ENCODE measurements at regions not wholly inside any gene's neighbourhood (a gene's known extent, or its start where the extent isn't known, plus 50 kb on each side); places are given as distances from the start of the nearest gene placed in this dataset.
"Not testable (repeated sequence)": the region's sequence is repeated elsewhere in the genome, so short reads cannot be mapped to it uniquely, and the experiment has no call there.

DNA sequence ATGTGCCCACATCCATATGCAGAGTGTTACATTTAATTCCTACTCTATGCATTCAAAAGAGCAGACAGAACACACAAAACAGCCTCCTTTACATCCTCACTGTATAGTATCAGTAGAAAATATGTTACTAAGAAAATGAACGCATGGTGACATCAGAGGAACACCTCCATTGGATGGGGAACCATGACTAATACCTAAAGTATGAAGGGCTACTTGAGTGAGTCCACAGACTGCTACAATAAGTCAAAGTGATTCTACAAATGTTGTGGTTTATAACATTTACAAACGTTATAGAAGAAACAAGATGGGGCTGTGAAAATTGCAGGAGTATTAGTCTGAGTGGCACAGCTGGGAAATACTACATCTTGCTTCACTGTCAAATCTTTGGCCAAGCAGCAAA is 1830.9 kb upstream of the PIK3C3 start:
- Histone ChIP-seq H3K9me3 (no peaks in the 10 kb centered on the region), H3K4me1 (no peaks in the 10 kb centered on the region), H3K27ac (no peak overlapping the region), H3K36me3 (no peaks in the 10 kb centered on the region), H3K27me3 (no peaks in the 10 kb centered on the region), H3K4me3 (no peak overlapping the region)
- TF ChIP-seq POLR2AphosphoS5 (IDR thresholded peaks at IDR 0.05) = no peak
- no peak for TF ChIP-seq POLR2A (IDR thresholded peaks at IDR 0.05)
- no peak for TF ChIP-seq EP300 (IDR thresholded peaks at IDR 0.05)
- TF ChIP-seq, protein P1, sequence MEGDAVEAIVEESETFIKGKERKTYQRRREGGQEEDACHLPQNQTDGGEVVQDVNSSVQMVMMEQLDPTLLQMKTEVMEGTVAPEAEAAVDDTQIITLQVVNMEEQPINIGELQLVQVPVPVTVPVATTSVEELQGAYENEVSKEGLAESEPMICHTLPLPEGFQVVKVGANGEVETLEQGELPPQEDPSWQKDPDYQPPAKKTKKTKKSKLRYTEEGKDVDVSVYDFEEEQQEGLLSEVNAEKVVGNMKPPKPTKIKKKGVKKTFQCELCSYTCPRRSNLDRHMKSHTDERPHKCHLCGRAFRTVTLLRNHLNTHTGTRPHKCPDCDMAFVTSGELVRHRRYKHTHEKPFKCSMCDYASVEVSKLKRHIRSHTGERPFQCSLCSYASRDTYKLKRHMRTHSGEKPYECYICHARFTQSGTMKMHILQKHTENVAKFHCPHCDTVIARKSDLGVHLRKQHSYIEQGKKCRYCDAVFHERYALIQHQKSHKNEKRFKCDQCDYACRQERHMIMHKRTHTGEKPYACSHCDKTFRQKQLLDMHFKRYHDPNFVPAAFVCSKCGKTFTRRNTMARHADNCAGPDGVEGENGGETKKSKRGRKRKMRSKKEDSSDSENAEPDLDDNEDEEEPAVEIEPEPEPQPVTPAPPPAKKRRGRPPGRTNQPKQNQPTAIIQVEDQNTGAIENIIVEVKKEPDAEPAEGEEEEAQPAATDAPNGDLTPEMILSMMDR (IDR thresholded peaks at IDR 0.05) = no peak
- 68% methylated on average over 2 of the region's 2 CpGs for WGBS
- no peak for DNase-seq (ENCODE audit: low spot score in 2 of 2)

DNA sequence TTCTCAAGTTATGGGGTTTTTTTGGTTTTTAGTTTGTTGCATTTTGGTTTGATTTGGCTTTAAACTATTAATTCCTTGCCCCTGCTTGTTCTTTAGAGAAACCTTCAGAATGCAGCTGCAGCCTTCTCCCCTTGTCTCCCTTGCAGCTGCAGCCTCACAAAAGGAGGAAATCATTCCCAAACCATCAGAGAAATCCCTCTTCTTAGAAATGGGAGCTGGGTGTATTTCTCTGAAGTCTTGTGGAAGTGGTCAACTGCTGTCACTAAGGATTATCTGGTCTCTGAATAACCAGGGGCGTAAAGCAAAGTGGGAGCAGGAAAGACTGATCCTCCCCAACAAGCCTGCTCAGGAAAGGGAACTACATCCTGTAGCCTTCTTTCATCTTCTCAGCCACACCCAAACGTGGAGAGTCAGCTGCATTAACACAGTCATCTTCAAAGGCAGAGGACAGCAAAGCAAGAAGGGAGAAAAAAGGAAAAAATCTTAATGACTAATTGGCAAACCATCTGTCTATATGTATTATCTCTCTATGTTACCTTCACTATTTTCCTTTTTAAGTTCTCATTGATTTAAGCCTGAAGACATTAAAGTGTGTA is 1834.1 kb upstream of the PIK3C3 start:
- DNase-seq (ENCODE audit: low spot score in 2 of 2) = no peak
- H3K9me3 ChIP-seq = no peaks in the 10 kb centered on the region
- H3K27ac ChIP-seq = no peak overlapping the region
- WGBS = 23% methylated on average over 2 of the region's 2 CpGs
- no peaks in the 10 kb centered on the region for H3K36me3 ChIP-seq
- no peak for TF ChIP-seq POLR2A (IDR thresholded peaks at IDR 0.05)
- TF ChIP-seq, protein P1 (IDR thresholded peaks at IDR 0.05) = no peak
- TF ChIP-seq POLR2AphosphoS5 (IDR thresholded peaks at IDR 0.05) = no peak
- H3K4me3 ChIP-seq = no peak overlapping the region
- H3K4me1 ChIP-seq = no peaks in the 10 kb centered on the region
- no peaks in the 10 kb centered on the region for H3K27me3 ChIP-seq

DNA sequence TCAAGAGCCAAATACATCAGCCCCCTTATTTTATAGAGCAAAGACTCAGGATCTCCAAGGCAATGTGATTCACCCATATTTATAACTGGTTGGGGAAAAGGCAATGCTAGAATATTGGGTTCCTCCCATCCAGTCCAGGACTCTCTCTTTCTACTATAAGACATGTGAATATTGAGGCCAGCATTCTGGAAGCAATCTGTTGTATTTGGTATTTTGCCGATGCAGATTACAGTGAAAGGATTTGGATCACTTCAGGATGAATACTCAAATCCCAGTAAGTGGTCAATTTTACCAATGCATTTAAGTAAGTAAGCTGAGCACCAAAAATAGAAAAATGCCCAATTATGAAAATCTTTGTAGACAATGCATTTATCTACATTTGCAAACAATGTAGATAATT is 1834.7 kb upstream of the PIK3C3 start:
- WGBS = 58% methylated on average over 1 of the region's 1 CpG
- TF ChIP-seq, protein P1 (IDR thresholded peaks at IDR 0.05) = no peak
- TF ChIP-seq POLR2A (IDR thresholded peaks at IDR 0.05) (no peak), EP300 (IDR thresholded peaks at IDR 0.05) (no peak), POLR2AphosphoS5 (IDR thresholded peaks at IDR 0.05) (no peak)
- Histone ChIP-seq H3K36me3 (no peaks in the 10 kb centered on the region), H3K27me3 (no peaks in the 10 kb centered on the region), H3K4me1 (no peaks in the 10 kb centered on the region), H3K4me3 (no peak overlapping the region), H3K9me3 (no peaks in the 10 kb centered on the region), H3K27ac (no peak overlapping the region)
- DNase-seq (ENCODE audit: low spot score in 2 of 2) = no peak

DNA sequence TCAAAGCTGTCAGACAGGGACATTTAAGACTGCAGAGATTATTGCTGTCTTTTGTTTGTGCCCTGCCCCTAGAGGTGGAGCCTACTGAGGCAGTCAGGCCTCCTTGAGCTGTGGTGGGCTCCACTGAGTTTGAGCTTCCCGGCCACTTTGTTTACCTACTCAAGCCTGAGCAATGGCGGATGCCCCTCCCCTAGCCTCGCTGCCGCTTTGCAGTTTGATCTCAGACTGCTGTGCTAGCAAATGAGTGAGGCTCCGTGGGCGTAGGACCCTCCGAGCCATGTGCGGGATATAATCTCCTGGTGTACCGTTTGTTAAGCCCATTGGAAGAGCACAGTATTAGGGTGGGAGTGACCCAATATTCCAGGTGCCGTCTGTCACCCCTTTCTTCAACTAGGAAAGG is 1835.5 kb upstream of the PIK3C3 start:
- WGBS = 93% methylated on average over 6 of the region's 10 CpGs
- not testable (repeated sequence) for H3K4me3 ChIP-seq, H3K4me1 ChIP-seq

DNA sequence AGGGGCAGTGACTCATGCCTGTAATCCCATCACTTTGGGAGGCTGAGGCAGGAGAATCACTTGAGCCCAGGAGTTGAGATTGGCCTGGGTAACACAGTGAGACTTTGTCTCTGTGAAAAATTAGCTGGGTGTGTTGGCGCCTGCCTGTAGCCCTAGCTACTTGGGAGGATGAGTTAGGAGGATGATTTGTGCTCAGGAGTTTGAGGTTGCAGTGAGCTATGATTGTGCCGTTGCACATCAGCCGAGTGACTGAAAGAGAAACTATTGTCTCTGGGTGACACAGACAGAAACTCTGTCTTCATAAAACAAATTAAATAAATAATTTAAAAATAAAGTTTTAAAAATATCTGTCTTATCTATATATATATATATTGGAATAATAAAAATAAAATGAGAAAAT is 1844.6 kb upstream of the PIK3C3 start:
- TF ChIP-seq POLR2A (IDR thresholded peaks at IDR 0.05) (no peak), POLR2AphosphoS5 (IDR thresholded peaks at IDR 0.05) (no peak), EP300 (IDR thresholded peaks at IDR 0.05) (no peak)
- TF ChIP-seq, protein P1 (IDR thresholded peaks at IDR 0.05) = no peak
- Histone ChIP-seq H3K9me3 (no peaks in the 10 kb centered on the region), H3K36me3 (no peaks in the 10 kb centered on the region), H3K4me1 (no peaks in the 10 kb centered on the region), H3K27me3 (no peaks in the 10 kb centered on the region), H3K4me3 (no peak overlapping the region), H3K27ac (no peak overlapping the region)
- WGBS = 88% methylated on average over 3 of the region's 3 CpGs
- no peak for DNase-seq (ENCODE audit: low spot score in 2 of 2)

More for the DNA sequence above, 1835.5 kb upstream of the PIK3C3 start:
- H3K36me3 ChIP-seq; DNase-seq (ENCODE audit: low spot score in 2 of 2); H3K27ac ChIP-seq; H3K27me3 ChIP-seq; H3K9me3 ChIP-seq: not testable (repeated sequence)
